Epithelial cell of esophagus (primary cell): ENCODE measurements at regions not wholly inside any gene's neighbourhood (a gene's known extent, or its start where the extent isn't known, plus 50 kb on each side); places are given as distances from the start of the nearest gene placed in this dataset.

ENCODE experiments used
- DNase-seq: peaks from one replicate; pipeline ENCODE4 v3.0.0; 2010; ENCODE audit warnings: low read depth
- H3K4me3 ChIP-seq: 2 replicates; pipeline ENCODE4 v1.5.1; 2011; ENCODE audit warnings: mild to moderate bottlenecking, low read length, control low read depth
- CTCF ChIP-seq: IDR thresholded peaks from 2 replicates; pipeline ENCODE4 v1.5.1; 2011; ENCODE audit warnings: low read depth, mild to moderate bottlenecking, low read length, control low read depth, inconsistent platforms; ENCODE audit not compliant: insufficient read depth; ENCODE audit errors: missing control alignments

- no peak for DNase-seq
- no peak overlapping the region for H3K4me3 ChIP-seq
- no peak for TF ChIP-seq CTCF
Measured at GRCh38 chr12:77777274-77777673, 53.4 kb upstream of the NAV3 start.

- DNase-seq, result no peak
- TF ChIP-seq CTCF, result no peak
- H3K4me3 ChIP-seq, result no peak overlapping the region
Measured at GRCh38 chr12:77774761-77775160, 55.9 kb upstream of the NAV3 start.

- no peak for DNase-seq
- H3K4me3 ChIP-seq, result no peak overlapping the region
- TF ChIP-seq CTCF, result no peak
Measured at GRCh38 chr12:77772676-77773298, 57.9 kb upstream of the NAV3 start.

GRCh38 chr12:77768558-77768957 is 62.1 kb upstream of the NAV3 start:
- no peak for TF ChIP-seq CTCF
- no peak overlapping the region for H3K4me3 ChIP-seq
- no peak for DNase-seq

GRCh38 chr12:77767756-77768343 is 62.8 kb upstream of the NAV3 start:
- H3K4me3 ChIP-seq, result no peak overlapping the region
- no peak for TF ChIP-seq CTCF
- no peak for DNase-seq

GRCh38 chr12:77767335-77767734 is 63.4 kb upstream of the NAV3 start:
- no peak for TF ChIP-seq CTCF
- H3K4me3 ChIP-seq, result no peak overlapping the region
- no peak for DNase-seq

GRCh38 chr12:77766224-77766623 is 64.5 kb upstream of the NAV3 start:
- DNase-seq, result no peak
- H3K4me3 ChIP-seq, result no peak overlapping the region
- no peak for TF ChIP-seq CTCF
